Endodermal cell (in vitro differentiated cells): ENCODE measurements at regions not wholly inside any gene's neighbourhood (a gene's known extent, or its start where the extent isn't known, plus 50 kb on each side); places are given as distances from the start of the nearest gene placed in this dataset.

Experiments
- DNase-seq: peaks from one replicate; pipeline ENCODE4 v3.0.0-alpha.2; 2017
- H3K27ac ChIP-seq: 2 replicates; pipeline ENCODE4 v1.5.1; 2013; ENCODE audit warnings: mild to moderate bottlenecking, low read depth, low read length, moderate library complexity
- H3K27me3 ChIP-seq: 2 replicates; pipeline ENCODE4 v1.6.1; 2013; ENCODE audit warnings: mild to moderate bottlenecking, low read length, moderate library complexity; ENCODE audit not compliant: insufficient read depth, control insufficient read depth, poor library complexity, severe bottlenecking
- H3K36me3 ChIP-seq: 2 replicates; pipeline ENCODE4 v1.7.0; 2013; ENCODE audit warnings: mild to moderate bottlenecking, low read length, moderate library complexity; ENCODE audit not compliant: control insufficient read depth, insufficient read depth
- H3K4me1 ChIP-seq: one replicate; pipeline ENCODE4 v1.7.0; 2013; ENCODE audit warnings: low read length; ENCODE audit not compliant: control insufficient read depth, insufficient read depth
- H3K4me3 ChIP-seq: 2 replicates; pipeline ENCODE4 v1.5.1; 2013; ENCODE audit warnings: mild to moderate bottlenecking, low read length, moderate library complexity
- H3K9ac ChIP-seq: 2 replicates; pipeline ENCODE4 v1.6.1; 2013; ENCODE audit warnings: mild to moderate bottlenecking, low read length, moderate library complexity; ENCODE audit not compliant: poor library complexity, severe bottlenecking; ENCODE audit errors: extremely low read depth
- H3K9me3 ChIP-seq: 2 replicates; pipeline ENCODE4 v1.6.1; 2013; ENCODE audit warnings: mild to moderate bottlenecking, low read length, moderate library complexity; ENCODE audit not compliant: control insufficient read depth
- H3K27ac Mint-ChIP-seq: 2 replicates; pipeline ENCODE4 v1.8.0; 2020; ENCODE audit warnings: mixed read lengths
- H3K27me3 Mint-ChIP-seq: 2 replicates; pipeline ENCODE4 v1.8.0; 2021; ENCODE audit warnings: mild to moderate bottlenecking, mixed read lengths; ENCODE audit not compliant: insufficient read depth
- H3K36me3 Mint-ChIP-seq: 2 replicates; pipeline ENCODE4 v1.8.0; 2020; ENCODE audit warnings: low read depth, mixed read lengths
- H3K4me1 Mint-ChIP-seq: 2 replicates; pipeline ENCODE4 v1.8.0; 2020; ENCODE audit warnings: mixed read lengths
- H3K4me3 Mint-ChIP-seq: 2 replicates; pipeline ENCODE4 v1.8.0; 2020; ENCODE audit warnings: mild to moderate bottlenecking, moderate library complexity, mixed read lengths
- H3K9me3 Mint-ChIP-seq: 2 replicates; pipeline ENCODE4 v1.8.0; 2020; ENCODE audit warnings: mild to moderate bottlenecking, mixed read lengths
- CTCF ChIP-seq: fragments of 200-600 bp; sonication (generic); conservative IDR thresholded peaks from 2 replicates; pipeline ENCODE4 v1.5.0; 2021; ENCODE audit warnings: antibody characterized with exemption, mild to moderate bottlenecking
- WGBS, 2 experiments: methylation state at CpG; one replicate each; pipeline versions ENCODE4 v1.1.5 to v1.1.7; 2013; ENCODE audit warnings: missing lambda C conversion rate in 2 of 2, mixed read lengths in 1 of 2; ENCODE audit not compliant: insufficient coverage in 1 of 2, insufficient read length in 1 of 2; 5-methylcytosine and 5-hydroxymethylcytosine counted together

GRCh38 chr2:71773218-71773617 is 319.9 kb downstream of the DYSF start:
- Histone ChIP-seq H3K4me3 (no peak overlapping the region), H3K4me1 (no peaks in the 10 kb centered on the region), H3K9ac (no peak overlapping the region), H3K27ac (no peak overlapping the region), H3K9me3 (peaks cover 5% of the 10 kb centered on the region), H3K27me3 (no peaks in the 10 kb centered on the region), H3K36me3 (no peaks in the 10 kb centered on the region)
- DNase-seq, result no peak
- Mint-ChIP-seq H3K27me3 (no peaks in the 10 kb centered on the region), H3K27ac (no peak overlapping the region), H3K36me3 (no peaks in the 10 kb centered on the region), H3K4me3 (no peak overlapping the region), H3K9me3 (peaks cover 9% of the 10 kb centered on the region), H3K4me1 (no peaks in the 10 kb centered on the region)
- TF ChIP-seq CTCF, result no peak
- 95 to 100% methylated on average over 2 to 3 of the region's 3 CpGs for WGBS, 2 experiments

GRCh38 chr2:71772510-71773172 is 319.3 kb downstream of the DYSF start:
- no peak overlapping the region for H3K4me3 ChIP-seq
- no peaks in the 10 kb centered on the region for H3K36me3 ChIP-seq
- no peak overlapping the region for H3K27ac ChIP-seq
- H3K27me3 Mint-ChIP-seq, result no peaks in the 10 kb centered on the region
- peaks cover 5% of the 10 kb centered on the region for H3K9me3 ChIP-seq
- H3K4me1 Mint-ChIP-seq, result no peaks in the 10 kb centered on the region
- H3K4me3 Mint-ChIP-seq, result no peak overlapping the region
- peaks cover 9% of the 10 kb centered on the region for H3K9me3 Mint-ChIP-seq
- no peaks in the 10 kb centered on the region for H3K27me3 ChIP-seq
- no peak for TF ChIP-seq CTCF
- no peaks in the 10 kb centered on the region for H3K4me1 ChIP-seq
- no peaks in the 10 kb centered on the region for H3K36me3 Mint-ChIP-seq
- 96 to 98% methylated on average over 4 of the region's 4 CpGs for WGBS, 2 experiments
- no peak overlapping the region for H3K27ac Mint-ChIP-seq
- H3K9ac ChIP-seq, result no peak overlapping the region
- DNase-seq, result no peak

- no peak overlapping the region for H3K9ac ChIP-seq
- peaks cover 9% of the 10 kb centered on the region for H3K9me3 Mint-ChIP-seq
- H3K27ac Mint-ChIP-seq, result no peak overlapping the region
- no peak overlapping the region for H3K4me3 Mint-ChIP-seq
- WGBS, 2 experiments, result 92 to 100% methylated on average over 1 of the region's 1 CpG
- H3K36me3 Mint-ChIP-seq, result no peaks in the 10 kb centered on the region
- H3K4me1 Mint-ChIP-seq, result no peaks in the 10 kb centered on the region
- no peaks in the 10 kb centered on the region for H3K27me3 ChIP-seq
- no peak for DNase-seq
- no peaks in the 10 kb centered on the region for H3K4me1 ChIP-seq
- no peak overlapping the region for H3K27ac ChIP-seq
- H3K4me3 ChIP-seq, result no peak overlapping the region
- H3K36me3 ChIP-seq, result no peaks in the 10 kb centered on the region
- no peak for TF ChIP-seq CTCF
- H3K9me3 ChIP-seq, result peaks cover 5% of the 10 kb centered on the region
- no peaks in the 10 kb centered on the region for H3K27me3 Mint-ChIP-seq
Observed at GRCh38 chr2:71767663-71768062, 314.3 kb downstream of the DYSF start.
